HG03432 (cell line): ENCODE measurements at regions not wholly inside any gene's neighbourhood (a gene's known extent, or its start where the extent isn't known, plus 50 kb on each side); places are given as distances from the start of the nearest gene placed in this dataset.

Source experiments
- ATAC-seq: cut with Tn5 transposase; IDR thresholded peaks from one replicate; pipeline ENCODE4 v1.9.1; 2021; ENCODE audit warnings: mild to moderate bottlenecking, moderate library complexity; ENCODE audit not compliant: unreplicated experiment

DNA sequence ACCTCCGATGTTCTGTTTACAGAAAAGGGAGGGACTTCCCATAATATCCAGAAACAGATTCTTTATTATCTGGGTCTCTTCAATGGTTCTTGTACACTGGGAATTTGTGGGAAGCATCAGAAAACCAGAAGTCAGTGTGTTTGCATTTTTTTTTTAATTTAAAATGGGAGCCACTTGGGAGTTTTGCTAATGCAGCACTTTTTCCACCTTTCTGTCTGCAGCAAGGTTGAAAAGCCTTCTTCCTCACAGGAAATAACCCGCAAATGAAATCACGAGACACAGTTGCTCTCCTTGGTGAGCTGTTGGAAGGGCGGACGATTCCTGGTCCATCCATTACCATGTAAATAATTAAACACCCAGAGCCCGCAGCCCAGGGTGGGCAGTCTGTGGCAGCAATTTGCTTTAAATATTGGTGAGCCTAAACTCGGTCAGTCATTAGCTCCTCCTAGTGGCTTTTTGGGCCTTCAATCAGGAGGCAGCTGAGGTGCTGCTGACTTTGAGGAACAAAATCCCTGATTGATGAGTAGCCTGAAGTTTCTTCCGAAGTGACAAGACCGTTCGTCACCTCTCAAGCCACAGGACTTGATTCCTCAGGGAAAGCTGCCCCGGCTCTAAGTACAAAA, 471.5 kb downstream of the EPHA4 start:
- no peak for ATAC-seq

- ATAC-seq, result peak; percentile 74
Measured at GRCh38 chr2:221102896-221103688, 469.0 kb downstream of the EPHA4 start.

DNA sequence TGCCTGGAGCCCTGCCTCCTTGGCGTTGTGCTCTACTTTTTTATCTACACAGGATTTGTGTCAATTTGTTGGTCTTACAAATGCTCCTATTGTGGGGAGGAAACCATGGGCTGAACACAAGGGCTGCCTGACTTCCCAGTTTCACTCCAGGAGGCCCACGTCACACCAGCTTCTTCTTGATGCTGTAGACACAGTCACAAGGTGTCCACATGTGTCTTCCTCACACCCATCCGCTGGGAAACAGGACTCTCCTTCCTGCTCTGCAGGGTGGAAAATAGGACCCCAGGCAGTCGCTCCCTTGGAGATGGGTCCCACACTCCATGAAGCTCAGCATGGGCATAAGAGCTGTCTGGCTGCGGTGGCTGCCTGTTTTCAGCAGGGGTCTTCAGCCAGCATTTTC, 468.2 kb downstream of the EPHA4 start:
- no peak for ATAC-seq

DNA sequence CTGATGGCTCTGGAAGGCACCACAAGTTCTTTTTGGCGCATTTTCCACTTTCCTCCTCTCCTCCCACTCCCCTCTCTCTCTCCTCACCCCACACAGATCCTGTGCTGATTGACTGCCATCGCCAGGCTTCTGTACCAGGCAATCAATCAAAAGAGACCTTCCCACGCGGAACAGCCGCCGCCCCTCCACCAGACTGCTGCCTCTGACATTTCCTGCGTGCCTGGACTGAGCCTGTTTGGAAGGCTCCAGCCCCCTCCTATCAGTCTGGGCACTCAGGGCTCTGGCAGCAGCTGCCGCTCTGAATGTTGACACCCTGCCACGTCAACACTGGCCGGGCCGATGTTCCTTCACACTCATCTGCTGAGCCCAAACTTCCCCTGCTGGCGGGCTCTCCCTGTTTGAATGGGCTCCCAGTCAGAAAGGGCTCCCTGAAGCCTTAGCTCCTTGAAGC, 467.7 kb downstream of the EPHA4 start:
- peak; percentile 47 for ATAC-seq

GRCh38 chr2:221106241-221106640, 465.9 kb downstream of the EPHA4 start:
- ATAC-seq, result no peak

DNA sequence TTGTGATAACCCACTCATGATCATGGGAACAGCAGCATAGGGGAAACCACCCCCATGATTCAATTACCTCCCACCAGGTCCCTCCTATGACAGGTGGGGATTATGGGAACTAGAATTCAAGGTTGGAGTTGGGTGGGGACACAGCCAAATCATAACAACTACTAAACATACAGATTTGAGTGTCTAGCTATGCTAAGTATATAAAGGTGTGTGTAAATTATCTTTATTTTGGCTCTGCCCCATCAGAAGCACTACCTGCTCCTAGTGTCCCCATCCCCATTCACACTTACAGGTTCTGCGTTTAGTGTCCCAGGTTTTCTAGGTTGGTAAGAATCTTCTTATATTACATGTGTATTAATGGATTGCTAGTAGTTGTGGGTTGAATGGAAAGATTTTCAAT, 464.7 kb downstream of the EPHA4 start:
- no peak for ATAC-seq

DNA sequence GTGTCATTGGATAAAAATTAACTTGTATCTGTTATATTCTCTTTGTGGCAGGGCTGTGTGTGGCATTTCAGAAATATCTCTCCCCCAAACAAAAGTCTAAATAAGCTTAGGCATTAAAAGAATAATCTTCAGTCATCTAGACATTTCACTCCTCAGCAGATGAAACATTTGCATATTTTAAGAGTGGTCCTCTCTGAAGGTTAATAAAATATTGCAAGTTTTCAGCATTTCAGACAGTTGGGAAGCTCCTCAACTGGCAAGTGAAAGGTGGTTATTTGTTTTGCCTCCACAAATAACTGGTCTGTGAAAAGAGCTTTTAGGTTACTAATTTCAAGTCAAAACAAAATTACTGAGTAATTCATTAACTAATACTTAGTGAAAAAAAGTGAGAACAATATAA, 462.6 kb downstream of the EPHA4 start:
- peak; percentile 77 for ATAC-seq

DNA sequence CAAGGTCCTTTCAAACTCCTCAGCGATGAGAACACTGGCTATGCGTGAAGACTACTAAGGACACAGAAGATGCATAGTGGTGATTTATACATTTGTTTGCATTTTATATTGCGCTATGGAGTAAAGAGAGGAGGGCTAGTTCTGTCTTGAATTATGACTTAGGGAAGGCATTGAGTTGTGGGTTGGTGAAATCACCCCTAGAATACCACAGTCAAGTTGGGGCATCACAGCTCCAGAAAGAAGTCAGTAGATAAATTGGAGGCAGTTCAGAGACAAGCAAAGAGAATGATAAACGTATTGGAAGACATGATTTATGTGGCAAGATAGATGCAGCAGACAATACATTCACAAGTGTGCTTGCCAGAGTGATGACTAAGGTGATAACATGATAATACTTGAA, 460.4 kb downstream of the EPHA4 start:
- ATAC-seq, result no peak

- ATAC-seq, result no peak
Measured at GRCh38 chr2:221112744-221113143, 459.4 kb downstream of the EPHA4 start.

DNA sequence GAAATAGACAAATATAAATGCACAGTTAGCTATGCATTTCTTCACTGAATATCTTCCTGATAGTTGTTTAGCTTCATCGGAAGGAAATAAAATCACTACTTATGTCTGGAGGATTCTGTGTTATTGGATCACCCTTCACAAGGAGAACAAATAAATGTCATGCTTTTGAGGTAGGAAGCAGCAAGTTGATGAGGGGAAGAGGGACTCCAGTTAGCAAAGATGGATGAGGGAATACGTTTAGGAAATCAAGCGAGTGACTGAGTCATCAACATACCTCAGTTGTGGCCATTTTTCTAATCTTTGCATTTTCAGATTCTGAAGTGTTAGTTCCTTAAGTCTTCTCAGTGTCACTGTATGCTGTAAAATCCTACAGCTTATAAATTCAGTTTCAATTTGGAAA, 456.2 kb downstream of the EPHA4 start:
- ATAC-seq, result no peak

DNA sequence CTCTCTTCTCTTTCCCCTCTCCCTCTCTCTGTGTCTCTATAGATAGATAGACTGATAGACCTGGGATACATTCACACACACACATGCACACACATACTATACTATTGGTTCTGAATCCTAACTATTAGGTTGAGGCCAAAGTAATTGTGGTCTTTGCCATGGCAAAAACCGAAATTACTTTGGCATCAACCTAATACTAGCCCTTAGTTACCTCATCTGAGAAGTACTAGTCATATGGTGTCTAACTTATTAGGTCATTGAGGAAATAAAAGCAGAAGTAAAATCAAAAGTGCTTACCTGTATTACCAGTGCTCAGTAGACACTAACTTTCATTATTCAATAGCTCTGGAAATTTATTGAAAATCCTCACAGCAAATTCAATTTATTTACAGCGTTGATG, 451.5 kb downstream of the EPHA4 start:
- ATAC-seq, result peak; percentile 82

DNA sequence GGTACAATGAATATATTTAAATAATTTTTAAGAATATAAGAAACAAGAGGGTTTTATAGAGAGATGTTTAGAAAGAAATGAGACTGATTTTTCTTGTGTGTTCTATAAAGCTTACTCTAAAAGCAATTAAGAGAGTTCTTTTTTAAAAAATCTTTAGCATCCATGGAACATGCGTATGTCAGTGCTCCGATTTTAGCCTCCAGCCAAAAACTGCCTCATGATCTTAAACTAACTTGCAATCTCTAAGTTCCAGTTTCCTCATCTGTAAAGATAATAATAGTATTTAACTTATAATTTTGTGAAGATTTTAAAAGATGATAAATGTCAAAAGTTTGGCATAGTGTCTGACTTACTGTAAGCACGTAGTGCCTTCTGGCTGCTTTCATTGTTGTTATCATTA, 448.7 kb downstream of the EPHA4 start:
- no peak for ATAC-seq

DNA sequence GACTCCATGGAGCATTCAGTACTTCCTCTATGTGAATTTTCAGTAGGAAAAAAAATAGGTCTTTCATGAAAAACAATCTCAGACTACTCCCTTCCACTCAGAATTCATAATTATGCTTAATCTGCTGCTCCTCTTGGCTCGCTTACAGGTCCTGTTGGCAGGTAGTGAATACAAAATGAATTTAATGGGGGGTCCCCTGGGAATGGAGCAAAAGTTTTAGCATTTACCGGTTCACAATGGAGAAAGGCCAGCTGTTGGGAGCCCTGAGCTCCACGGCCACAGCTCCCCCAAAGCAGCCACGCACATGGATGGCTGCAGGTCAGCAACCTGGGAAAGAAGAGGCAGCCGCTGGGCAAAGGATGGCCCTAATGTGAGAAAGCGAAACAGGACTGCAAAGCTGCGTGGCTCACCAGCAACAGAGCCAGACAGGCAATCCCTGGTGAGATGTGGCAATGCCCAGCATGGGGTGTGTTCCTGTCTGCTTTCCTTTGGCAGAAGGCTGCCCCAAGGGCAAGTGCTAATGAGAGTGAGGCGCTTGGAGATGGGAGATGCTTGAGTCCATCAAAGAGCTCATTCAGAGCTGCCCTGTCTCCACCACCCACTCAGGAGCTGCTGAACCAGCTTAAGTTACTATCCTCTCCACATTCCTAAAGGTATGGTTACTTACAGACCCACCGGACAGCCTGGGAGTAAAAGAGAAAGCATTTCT, 447.4 kb downstream of the EPHA4 start:
- no peak for ATAC-seq

- ATAC-seq, result no peak
Measured at GRCh38 chr2:221125691-221126090, 446.4 kb downstream of the EPHA4 start.

DNA sequence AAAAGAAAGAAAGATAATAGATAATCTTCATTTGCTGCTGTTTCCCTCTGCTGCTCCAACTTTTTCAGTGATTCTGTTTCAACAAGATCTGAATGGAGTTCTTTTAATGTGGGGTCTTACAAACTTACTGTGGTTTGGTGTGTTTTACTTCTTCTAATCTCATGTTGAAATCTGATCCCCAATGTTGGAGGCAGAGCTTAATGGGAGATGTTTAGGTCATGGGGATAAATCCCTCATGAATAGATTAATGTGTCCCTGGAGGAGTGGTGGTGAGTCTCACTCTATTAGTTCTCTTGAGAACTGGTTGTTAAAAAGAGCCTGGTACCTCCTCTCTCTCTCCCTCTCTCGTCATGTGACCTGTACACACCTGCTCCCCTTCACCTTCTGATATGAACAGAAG, 442.4 kb downstream of the EPHA4 start:
- ATAC-seq, result no peak

DNA sequence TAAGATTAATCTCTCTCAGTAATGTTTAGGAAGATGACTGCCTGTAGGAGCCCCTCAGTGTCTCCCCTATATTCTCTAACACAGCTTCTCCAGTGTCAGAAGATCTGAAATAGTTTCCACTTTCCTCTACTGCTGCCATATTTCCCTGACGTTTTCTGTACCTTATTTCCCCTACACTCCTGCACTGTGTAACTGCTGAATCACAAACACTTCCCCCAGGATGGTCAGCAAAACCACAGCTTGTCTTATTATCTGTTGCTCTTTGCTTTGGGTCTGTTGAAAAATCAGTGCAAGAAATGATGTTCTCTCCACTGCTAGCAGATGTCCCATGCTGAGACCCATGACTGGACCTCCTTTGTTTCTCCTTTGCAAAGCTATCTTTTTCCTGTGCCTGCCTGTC, 441.7 kb downstream of the EPHA4 start:
- ATAC-seq, result no peak

GRCh38 chr2:221133941-221134340, 438.2 kb downstream of the EPHA4 start:
- no peak for ATAC-seq

DNA sequence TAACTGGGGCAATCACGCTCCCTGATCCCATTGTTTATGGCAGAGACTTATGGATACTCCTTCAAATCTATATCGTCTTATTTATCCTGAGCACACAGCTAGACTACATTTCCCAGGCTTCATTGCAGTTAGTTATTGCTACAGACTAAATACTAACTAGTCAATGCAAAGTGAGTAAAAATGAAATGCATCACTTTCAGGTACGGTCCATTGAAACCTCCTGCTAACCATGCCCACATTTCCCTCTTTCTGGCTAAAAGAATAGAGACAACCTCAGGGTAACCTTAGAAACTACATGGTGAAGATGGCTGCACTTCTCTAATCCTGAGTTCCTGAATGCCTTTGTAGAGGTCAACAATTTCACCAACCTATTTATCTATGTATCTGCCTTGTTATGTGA, 437.4 kb downstream of the EPHA4 start:
- peak; percentile 42 for ATAC-seq

DNA sequence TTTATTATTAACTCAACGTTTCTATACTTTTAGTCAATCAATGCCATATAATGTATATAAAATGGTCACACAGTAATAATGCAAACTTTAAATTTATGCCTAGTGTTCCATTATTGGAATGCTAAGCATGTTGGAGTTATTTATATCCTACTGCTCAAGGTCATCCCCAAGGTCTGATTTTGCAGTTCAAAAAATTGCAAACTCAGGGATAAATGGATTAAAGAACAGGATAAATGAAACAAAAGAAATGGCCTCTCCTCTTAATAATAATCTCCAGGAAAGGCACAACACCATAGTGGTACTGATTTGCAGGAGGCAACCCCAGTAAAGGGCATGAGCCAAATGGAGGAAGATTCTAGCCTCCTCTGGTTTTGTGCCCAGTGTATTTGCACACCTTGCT, 436.4 kb downstream of the EPHA4 start:
- no peak for ATAC-seq

GRCh38 chr2:221137385-221137784, 434.7 kb downstream of the EPHA4 start:
- ATAC-seq, result peak; percentile 54

- no peak for ATAC-seq
Measured at GRCh38 chr2:221142341-221142740, 429.8 kb downstream of the EPHA4 start.

DNA sequence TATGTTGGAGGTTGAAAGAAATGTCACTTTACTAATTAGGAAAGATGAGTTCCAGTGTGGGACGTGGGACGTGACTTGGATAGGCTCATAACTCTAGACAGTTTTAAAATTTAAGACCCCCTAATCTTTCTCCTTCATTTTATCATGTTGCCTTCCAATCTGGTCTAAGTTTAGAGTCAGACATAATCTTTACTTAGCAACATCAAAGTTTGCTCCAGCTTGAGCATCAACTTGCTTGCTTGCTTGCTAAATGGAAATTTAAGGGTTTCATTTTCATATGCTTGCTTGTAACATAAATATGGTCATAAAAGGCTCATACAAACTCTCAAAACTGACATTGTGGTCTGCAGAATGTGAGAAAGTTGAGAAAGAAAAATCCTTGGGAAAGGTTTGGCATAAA, 428.9 kb downstream of the EPHA4 start:
- no peak for ATAC-seq
